ENCODE measurements at regions not wholly inside any gene's neighbourhood (a gene's known extent, or its start where the extent isn't known, plus 50 kb on each side); places are given as distances from the start of the nearest gene placed in this dataset.

- no peak overlapping the region for H3K27ac ChIP-seq
- in situ Hi-C loops (cut with HindIII; ENCODE audit: low pct_ligation_motif_present, low sequenced_read_pairs) = no loop called here
- no peak for DNase-seq
- no peak for TF ChIP-seq CTCF (IDR thresholded peaks at IDR 0.05; ENCODE audit: low read depth, low read length, missing control alignments)
- no peaks in the 10 kb centered on the region for H3K27me3 ChIP-seq (replicated peaks)
- no peak overlapping the region for H3K4me3 ChIP-seq (ENCODE audit: low read depth, low read length)
- H3K36me3 ChIP-seq (replicated peaks) = no peaks in the 10 kb centered on the region
Observed at GRCh38 chr18:7169601-7170000, 52.0 kb upstream of the LAMA1 start.

DNA sequence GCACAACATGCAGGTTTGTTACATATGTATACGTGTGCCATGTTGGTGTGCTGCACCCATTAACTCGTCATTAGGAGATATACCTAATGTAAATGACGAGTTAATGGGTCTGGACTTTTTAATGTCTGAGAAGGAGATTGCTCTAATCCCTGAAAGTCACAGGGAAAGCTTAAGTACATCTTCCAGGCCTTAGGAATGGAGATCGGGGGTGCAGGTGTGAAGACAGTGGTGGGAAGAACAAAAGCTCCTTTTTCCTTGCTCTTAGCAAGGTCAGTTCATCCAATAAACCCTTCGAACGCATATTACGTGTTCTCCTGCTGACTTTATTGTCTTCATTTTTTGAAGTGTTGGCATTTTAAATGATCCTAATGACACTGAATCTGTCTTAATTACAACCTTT is 50.8 kb upstream of the LAMA1 start:
- H3K27me3 ChIP-seq (replicated peaks) = no peaks in the 10 kb centered on the region
- no peaks in the 10 kb centered on the region for H3K36me3 ChIP-seq (replicated peaks)
- in situ Hi-C loops (cut with HindIII; ENCODE audit: low pct_ligation_motif_present, low sequenced_read_pairs) = no loop called here
- H3K27ac ChIP-seq = no peak overlapping the region
- no peak for DNase-seq
- no peak for TF ChIP-seq CTCF (IDR thresholded peaks at IDR 0.05; ENCODE audit: low read depth, low read length, missing control alignments)
- H3K4me3 ChIP-seq (ENCODE audit: low read depth, low read length) = no peak overlapping the region

All from brain microvascular endothelial cell (primary cell).